Right lobe of liver (tissue), 6 donors: ENCODE measurements at regions not wholly inside any gene's neighbourhood (a gene's known extent, or its start where the extent isn't known, plus 50 kb on each side); places are given as distances from the start of the nearest gene placed in this dataset.
"Not testable (repeated sequence)": the region's sequence is repeated elsewhere in the genome, so short reads cannot be mapped to it uniquely, and the experiment has no call there.

Experiments
- ATAC-seq, 4 donors: fragments of 200-7000 bp; cut with Tn5 transposase; one replicate each; pipeline ENCODE4 v1.9.1; 2020; ENCODE audit warnings: mild to moderate bottlenecking in 4 of 4, moderate library complexity in 4 of 4
- DNase-seq, 3 donors: peaks; one replicate each; pipeline ENCODE4 v3.0.0-alpha.2; 2020
- H3K27ac ChIP-seq, 3 donors: fragments of 200-600 bp; one replicate each; pipeline ENCODE4 v1.8.0; 2022
- H3K27me3 ChIP-seq, 2 donors: fragments of 200-600 bp; one replicate each; pipeline ENCODE4 v1.8.0; 2022
- H3K36me3 ChIP-seq, 4 donors: fragments of 200-600 bp; sonication (generic) in 1 of 4; one replicate each; pipeline versions ENCODE4 v1.5.1 to v1.8.0; 2017 to 2022; ENCODE audit warnings: control low read depth in 1 of 4
- H3K4me1 ChIP-seq, 4 donors: fragments of 200-600 bp; sonication (generic) in 1 of 4; one replicate each; pipeline versions ENCODE4 v1.5.1 to v1.8.0; 2017 to 2022; ENCODE audit warnings: control low read depth in 1 of 4
- H3K4me3 ChIP-seq, 3 donors: fragments of 200-600 bp; one replicate each; pipeline ENCODE4 v1.8.0; 2022
- H3K9me3 ChIP-seq, 4 donors: fragments of 200-600 bp; sonication (generic) in 1 of 4; one replicate each; pipeline versions ENCODE4 v1.5.1 to v1.8.0; 2017 to 2022; ENCODE audit warnings: control low read depth in 1 of 4
- WGBS: methylation state at CpG from one replicate; pipeline ENCODE4 v1.1.6; 2018; ENCODE audit warnings: low coverage, low lambda C conversion rate; ENCODE audit not compliant: insufficient coverage; ENCODE audit errors: missing lambda C conversion rate; 5-methylcytosine and 5-hydroxymethylcytosine counted together
- intact Hi-C, 2 donors: fragments of 100-400 bp; cut with DNase I; formaldehyde crosslinking; loops; one replicate each; pipeline versions ENCODE4 v1.11.2 to v1.14.1; 2022
- donor health status: DM: no; HTN: yes; CAD: no.
- donor health status: DM: no; HTN: no; CAD: no.
- donor health status: DM: no; HTN: no; CAD: no.
- donor health status: DM: no; HTN: yes; CAD: no.
- donor health status: DM: no; HTN: yes; CAD: no.

DNA sequence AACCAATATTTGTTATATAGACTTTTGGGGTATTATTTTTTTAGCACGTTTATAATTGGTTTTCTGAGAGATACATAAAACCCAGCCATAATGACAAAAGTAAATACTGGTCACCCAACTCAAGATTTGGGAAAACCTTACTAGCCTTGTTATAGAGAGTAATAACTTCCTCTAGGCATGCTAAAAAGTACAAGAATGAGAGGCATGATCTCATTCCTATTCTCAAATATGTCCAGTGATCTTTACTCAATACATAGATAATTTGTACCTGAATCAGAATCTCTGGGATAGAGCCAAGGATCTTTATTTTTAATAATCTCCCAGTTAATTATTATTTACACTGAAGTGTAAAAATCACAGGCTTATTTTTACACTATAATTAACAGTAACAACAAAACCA is 395.5 kb downstream of the TGIF2LY start:
- H3K27me3 ChIP-seq, H3K36me3 ChIP-seq, H3K27ac ChIP-seq, H3K4me3 ChIP-seq, ATAC-seq, H3K9me3 ChIP-seq, DNase-seq, H3K4me1 ChIP-seq, intact Hi-C loops: not testable (repeated sequence)
- no CpG with 5 or more reads among the region's 1 CpG for WGBS

DNA sequence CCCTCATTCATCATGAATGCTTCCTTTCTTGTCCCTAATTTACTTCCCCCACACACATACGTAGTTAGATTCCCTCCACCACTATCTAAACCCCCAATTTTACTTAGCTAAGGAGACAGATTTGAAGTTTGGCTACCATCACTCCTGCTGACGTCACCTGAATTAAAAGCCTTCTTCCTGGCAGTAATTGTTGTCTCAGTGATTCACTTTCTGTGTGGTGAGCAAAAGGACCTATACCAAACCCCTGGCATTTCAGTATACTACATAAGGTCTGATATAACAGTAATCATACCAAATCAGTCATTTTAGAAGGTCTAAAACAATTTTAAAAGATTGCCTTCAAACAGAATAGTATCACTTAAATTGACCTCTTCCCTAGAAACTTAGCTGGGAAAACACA is 396.1 kb downstream of the TGIF2LY start:
- DNase-seq, intact Hi-C loops, H3K27ac ChIP-seq, H3K9me3 ChIP-seq, H3K27me3 ChIP-seq, H3K4me1 ChIP-seq, H3K4me3 ChIP-seq, H3K36me3 ChIP-seq: not testable (repeated sequence)
- peak in 2 of 4 donors; percentile 26 to 45 for ATAC-seq
- WGBS = no CpG with 5 or more reads among the region's 2 CpGs

DNA sequence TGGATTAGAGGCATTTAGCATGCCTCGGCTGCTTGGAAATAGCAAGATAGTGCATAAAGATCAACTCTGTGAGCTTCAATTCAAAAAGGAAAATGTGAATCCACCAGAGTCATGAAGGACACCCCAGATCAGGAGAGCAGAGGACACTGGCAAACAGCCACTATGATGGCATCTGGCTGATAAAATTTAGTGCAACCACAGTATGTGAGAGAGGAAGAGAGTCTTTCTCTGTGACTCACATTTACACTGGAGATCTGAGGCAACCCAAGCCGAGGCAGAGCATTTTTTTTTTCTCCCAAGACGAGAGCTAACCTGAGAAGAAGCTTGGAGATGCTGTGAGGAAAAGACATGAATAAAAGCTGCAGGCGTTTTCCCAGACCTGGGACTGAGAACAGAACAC is 401.9 kb downstream of the TGIF2LY start:
- H3K27me3 ChIP-seq, ATAC-seq, H3K9me3 ChIP-seq, H3K4me3 ChIP-seq, DNase-seq, H3K27ac ChIP-seq, H3K36me3 ChIP-seq, H3K4me1 ChIP-seq, intact Hi-C loops: not testable (repeated sequence)
- WGBS = no CpG with 5 or more reads among the region's 4 CpGs

GRCh38 chrY:3981817-3982216 is 402.9 kb downstream of the TGIF2LY start:
- H3K4me1 ChIP-seq, H3K27ac ChIP-seq, H3K9me3 ChIP-seq, intact Hi-C loops, H3K4me3 ChIP-seq, ATAC-seq, H3K27me3 ChIP-seq, DNase-seq, H3K36me3 ChIP-seq: not testable (repeated sequence)
- whole genome bisulfite sequencing = no CpG with 5 or more reads among the region's 1 CpG
